BJ (cell line): ENCODE measurements at regions not wholly inside any gene's neighbourhood (a gene's known extent, or its start where the extent isn't known, plus 50 kb on each side); places are given as distances from the start of the nearest gene placed in this dataset.
"Not testable (repeated sequence)": the region's sequence is repeated elsewhere in the genome, so short reads cannot be mapped to it uniquely, and the experiment has no call there.

Experiments used
- CTCF ChIA-PET: fragments of 350-600 bp; formaldehyde crosslinking; extraction: SDS; loops from one replicate; lab custom pipeline; 2021; ENCODE audit warnings: antibody characterized with exemption, inconsistent platforms; lab: Yijun Ruan, JAX
- POLR2A ChIA-PET: fragments of 300-600 bp; sonication (Branson Sonifier 250); formaldehyde crosslinking; extraction: SDS; loops from one replicate; lab custom pipeline; 2021; ENCODE audit warnings: antibody characterized with exemption; lab: Charles Lee
- DNase-seq: peaks from one replicate; pipeline ENCODE4 v3.0.0-alpha.2; 2011; ENCODE audit warnings: low read depth
- H3K27me3 ChIP-seq: 2 replicates; pipeline ENCODE4 v1.6.0; 2011; ENCODE audit warnings: low read length; ENCODE audit not compliant: control insufficient read depth, insufficient read depth
- H3K36me3 ChIP-seq: 2 replicates; pipeline ENCODE4 v1.5.1; 2011; ENCODE audit warnings: low read length; ENCODE audit not compliant: control insufficient read depth, insufficient read depth
- H3K4me3 ChIP-seq: 2 replicates; pipeline ENCODE4 v1.5.1; 2011; ENCODE audit warnings: low read depth, mild to moderate bottlenecking, control low read depth, low read length
- CTCF ChIP-seq: IDR thresholded peaks from 2 replicates; pipeline ENCODE4 v1.5.1; 2011; ENCODE audit warnings: low read depth, mild to moderate bottlenecking, control low read depth, inconsistent platforms, low read length, moderate library complexity; ENCODE audit not compliant: insufficient read depth

- ChIA-PET POLR2A (no interaction called here), CTCF (no interaction called here)
- Histone ChIP-seq H3K27me3 (no peaks in the 10 kb centered on the region), H3K4me3 (no peak overlapping the region), H3K36me3 (no peaks in the 10 kb centered on the region)
- DNase-seq = no peak
- TF ChIP-seq CTCF = no peak
Measured at GRCh38 chr16:63663155-63663554, 1458.7 kb downstream of the CDH11 start.

- no peaks in the 10 kb centered on the region for H3K27me3 ChIP-seq
- ChIA-PET CTCF (no interaction called here), POLR2A (no interaction called here)
- no peaks in the 10 kb centered on the region for H3K36me3 ChIP-seq
- TF ChIP-seq CTCF = no peak
- H3K4me3 ChIP-seq = no peak overlapping the region
- DNase-seq = no peak
Measured at GRCh38 chr16:63655846-63656245, 1466.0 kb downstream of the CDH11 start.

- CTCF ChIA-PET = interaction anchor here (0.6 kb wide), 1 partner anchor 33 kb away, joined by 3 read pairs; no protein-coding TSS in a partner anchor
Measured at GRCh38 chr16:63653044-63653839, 1468.6 kb downstream of the CDH11 start.

GRCh38 chr16:63652091-63652490 is 1469.8 kb downstream of the CDH11 start:
- POLR2A ChIA-PET = no interaction called here
- no peak for TF ChIP-seq CTCF

More at GRCh38 chr16:63653044-63653839, 1468.6 kb downstream of the CDH11 start:
- Histone ChIP-seq H3K27me3 (no peaks in the 10 kb centered on the region), H3K36me3 (no peaks in the 10 kb centered on the region), H3K4me3 (no peak overlapping the region)
- no peak for DNase-seq
- no peak for TF ChIP-seq CTCF
- POLR2A ChIA-PET = no interaction called here

GRCh38 chr16:63650550-63650949 is 1471.3 kb downstream of the CDH11 start:
- TF ChIP-seq CTCF = no peak
- Histone ChIP-seq H3K36me3 (no peaks in the 10 kb centered on the region), H3K27me3 (no peaks in the 10 kb centered on the region), H3K4me3 (no peak overlapping the region)
- CTCF ChIA-PET = no interaction called here
- no peak for DNase-seq
- POLR2A ChIA-PET = no interaction called here

More at GRCh38 chr16:63652091-63652490, 1469.8 kb downstream of the CDH11 start:
- CTCF ChIA-PET = interaction anchor here (0.6 kb wide), 1 partner anchor 898 kb away, joined by 3 read pairs; no protein-coding TSS in a partner anchor
- H3K4me3 ChIP-seq = no peak overlapping the region
- H3K27me3 ChIP-seq = no peaks in the 10 kb centered on the region
- no peaks in the 10 kb centered on the region for H3K36me3 ChIP-seq
- DNase-seq = no peak

GRCh38 chr16:63633706-63634445 is 1488.0 kb downstream of the CDH11 start:
- H3K4me3 ChIP-seq, CTCF ChIA-PET: not testable (repeated sequence)

More at GRCh38 chr16:63633706-63634445, 1488.0 kb downstream of the CDH11 start:
- POLR2A ChIA-PET, H3K36me3 ChIP-seq, DNase-seq, H3K27me3 ChIP-seq: not testable (repeated sequence)
